Adipocyte (in vitro differentiated cells): ENCODE measurements at regions not wholly inside any gene's neighbourhood (a gene's known extent, or its start where the extent isn't known, plus 50 kb on each side); places are given as distances from the start of the nearest gene placed in this dataset.
"Not testable (repeated sequence)": the region's sequence is repeated elsewhere in the genome, so short reads cannot be mapped to it uniquely, and the experiment has no call there.

Experiments used
- DNase-seq: peaks from one replicate; pipeline ENCODE4 v3.0.0-alpha.2; 2015; ENCODE audit warnings: low read depth
- H3K27me3 ChIP-seq: replicated peaks from 2 replicates; pipeline ENCODE4 v1.7.0; 2013; ENCODE audit warnings: mild to moderate bottlenecking, low read length, moderate library complexity; ENCODE audit not compliant: control insufficient read depth, insufficient read depth
- H3K36me3 ChIP-seq: 2 replicates; pipeline ENCODE4 v1.7.0; 2013; ENCODE audit warnings: low read length, mild to moderate bottlenecking, moderate library complexity; ENCODE audit not compliant: control insufficient read depth, insufficient read depth, severe bottlenecking
- H3K4me1 ChIP-seq: 2 replicates; pipeline ENCODE4 v1.7.0; 2013; ENCODE audit warnings: mild to moderate bottlenecking, low read length, moderate library complexity; ENCODE audit not compliant: control insufficient read depth, insufficient read depth
- H3K4me3 ChIP-seq: 2 replicates; pipeline ENCODE4 v1.7.0; 2013; ENCODE audit warnings: mild to moderate bottlenecking, low read length, moderate library complexity
- H3K9ac ChIP-seq: 2 replicates; pipeline ENCODE4 v1.7.0; 2013; ENCODE audit warnings: mild to moderate bottlenecking, low read length, moderate library complexity
- H3K9me3 ChIP-seq: 2 replicates; pipeline ENCODE4 v1.7.0; 2013; ENCODE audit warnings: mild to moderate bottlenecking, low read length, moderate library complexity; ENCODE audit not compliant: control insufficient read depth

- H3K36me3 ChIP-seq, H3K9me3 ChIP-seq, H3K4me1 ChIP-seq, H3K27me3 ChIP-seq, DNase-seq, H3K4me3 ChIP-seq, H3K9ac ChIP-seq: not testable (repeated sequence)
Observed at GRCh38 chr4:131883181-131883580, 1265.9 kb upstream of the PCDH10 start.

- not testable (repeated sequence) for H3K4me3 ChIP-seq, H3K9me3 ChIP-seq, H3K27me3 ChIP-seq, H3K4me1 ChIP-seq, H3K9ac ChIP-seq, DNase-seq, H3K36me3 ChIP-seq
Observed at GRCh38 chr4:131925662-131926061, 1223.4 kb upstream of the PCDH10 start.

- not testable (repeated sequence) for H3K9ac ChIP-seq, H3K9me3 ChIP-seq, H3K4me3 ChIP-seq, H3K27me3 ChIP-seq, H3K4me1 ChIP-seq, H3K36me3 ChIP-seq, DNase-seq
Observed at GRCh38 chr4:131967646-131968045, 1181.4 kb upstream of the PCDH10 start.

GRCh38 chr4:131974730-131975129 is 1174.4 kb upstream of the PCDH10 start:
- no peaks in the 10 kb centered on the region for H3K4me1 ChIP-seq
- H3K9ac ChIP-seq = no peak overlapping the region
- peaks cover 8% of the 10 kb centered on the region for H3K9me3 ChIP-seq
- peak overlapping the region; percentile 10 for H3K4me3 ChIP-seq
- H3K27me3 ChIP-seq = no peaks in the 10 kb centered on the region
- DNase-seq = peak; percentile 43
- H3K36me3 ChIP-seq = no peaks in the 10 kb centered on the region

- peak overlapping the region; percentile 50 for H3K4me3 ChIP-seq
- H3K4me1 ChIP-seq = not testable (repeated sequence)
Observed at GRCh38 chr4:131975276-131976132, 1173.6 kb upstream of the PCDH10 start.

GRCh38 chr4:131976133-131977002 is 1172.7 kb upstream of the PCDH10 start:
- H3K9me3 ChIP-seq, H3K36me3 ChIP-seq, H3K4me1 ChIP-seq, H3K9ac ChIP-seq, H3K27me3 ChIP-seq: not testable (repeated sequence)
- peak overlapping the region; percentile 50 for H3K4me3 ChIP-seq
- peak; percentile 55 for DNase-seq

More at GRCh38 chr4:131975276-131976132, 1173.6 kb upstream of the PCDH10 start:
- peak; percentile 47 for DNase-seq
- not testable (repeated sequence) for H3K9me3 ChIP-seq, H3K9ac ChIP-seq, H3K27me3 ChIP-seq, H3K36me3 ChIP-seq

- peaks cover 8% of the 10 kb centered on the region for H3K9me3 ChIP-seq
- H3K27me3 ChIP-seq = no peaks in the 10 kb centered on the region
- no peak overlapping the region for H3K4me3 ChIP-seq
- no peaks in the 10 kb centered on the region for H3K36me3 ChIP-seq
- no peaks in the 10 kb centered on the region for H3K4me1 ChIP-seq
- DNase-seq = no peak
- no peak overlapping the region for H3K9ac ChIP-seq
Observed at GRCh38 chr4:131978120-131978519, 1171.0 kb upstream of the PCDH10 start.

- DNase-seq = no peak
Observed at GRCh38 chr4:131989576-131989975, 1159.5 kb upstream of the PCDH10 start.

GRCh38 chr4:132001542-132001941 is 1147.6 kb upstream of the PCDH10 start:
- Histone ChIP-seq H3K27me3 (no peaks in the 10 kb centered on the region), H3K4me3 (no peak overlapping the region), H3K9ac (no peak overlapping the region), H3K9me3 (no peaks in the 10 kb centered on the region), H3K4me1 (no peaks in the 10 kb centered on the region), H3K36me3 (no peaks in the 10 kb centered on the region)
- DNase-seq = peak; percentile 41

More at GRCh38 chr4:131989576-131989975, 1159.5 kb upstream of the PCDH10 start:
- H3K4me3 ChIP-seq = no peak overlapping the region
- H3K27me3 ChIP-seq = no peaks in the 10 kb centered on the region
- no peak overlapping the region for H3K9ac ChIP-seq
- no peaks in the 10 kb centered on the region for H3K36me3 ChIP-seq
- H3K9me3 ChIP-seq = no peaks in the 10 kb centered on the region
- no peaks in the 10 kb centered on the region for H3K4me1 ChIP-seq

- no peaks in the 10 kb centered on the region for H3K27me3 ChIP-seq
- no peaks in the 10 kb centered on the region for H3K9me3 ChIP-seq
- no peak overlapping the region for H3K9ac ChIP-seq
- no peak for DNase-seq
- H3K4me1 ChIP-seq = no peaks in the 10 kb centered on the region
- H3K4me3 ChIP-seq = no peak overlapping the region
- H3K36me3 ChIP-seq = no peaks in the 10 kb centered on the region
Observed at GRCh38 chr4:132003593-132003992, 1145.5 kb upstream of the PCDH10 start.

GRCh38 chr4:132015321-132015720 is 1133.8 kb upstream of the PCDH10 start:
- H3K36me3 ChIP-seq = no peaks in the 10 kb centered on the region
- H3K4me3 ChIP-seq = no peak overlapping the region
- no peaks in the 10 kb centered on the region for H3K27me3 ChIP-seq
- no peaks in the 10 kb centered on the region for H3K4me1 ChIP-seq
- DNase-seq = no peak
- no peak overlapping the region for H3K9ac ChIP-seq
- H3K9me3 ChIP-seq = no peaks in the 10 kb centered on the region
